GM12865 (cell line): ENCODE measurements at regions not wholly inside any gene's neighbourhood (a gene's known extent, or its start where the extent isn't known, plus 50 kb on each side); places are given as distances from the start of the nearest gene placed in this dataset.

Experiments used
- DNase-seq: peaks from one replicate; pipeline ENCODE4 v3.0.0; 2010; ENCODE audit warnings: low read depth
- H3K4me3 ChIP-seq: 2 replicates; pipeline ENCODE4 v1.5.1; 2011; ENCODE audit warnings: mild to moderate bottlenecking, low read depth, low read length, control low read depth
- CTCF ChIP-seq: IDR thresholded peaks from 2 replicates; pipeline ENCODE4 v1.5.1; 2011; ENCODE audit warnings: low read length, control low read depth, low read depth, inconsistent platforms; ENCODE audit not compliant: insufficient read depth; ENCODE audit errors: missing control alignments

GRCh38 chr10:90317172-90317571, 540.7 kb downstream of the HTR7 start:
- H3K4me3 ChIP-seq, result no peak overlapping the region
- no peak for DNase-seq
- no peak for TF ChIP-seq CTCF

DNA sequence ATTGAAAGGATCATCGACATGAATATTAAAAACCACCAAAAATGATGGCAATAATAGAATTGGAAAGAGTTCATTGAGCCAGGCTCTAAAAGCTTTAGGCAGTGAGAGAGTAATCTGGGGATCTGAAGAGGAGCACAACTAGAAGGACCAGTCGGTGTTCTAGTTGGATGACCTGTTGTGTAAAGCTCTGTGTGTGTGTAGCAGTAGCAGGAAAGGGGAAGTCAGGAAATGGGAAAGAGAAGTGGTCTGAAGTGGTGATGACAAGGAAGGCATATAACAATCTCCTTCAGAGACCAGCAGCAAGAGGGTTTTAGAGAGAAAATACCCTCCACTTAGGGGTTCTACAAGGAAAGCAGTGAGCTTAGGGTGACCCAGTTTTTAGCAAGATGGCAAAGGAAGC, 539.2 kb downstream of the HTR7 start:
- no peak overlapping the region for H3K4me3 ChIP-seq
- TF ChIP-seq CTCF, result no peak
- DNase-seq, result no peak

DNA sequence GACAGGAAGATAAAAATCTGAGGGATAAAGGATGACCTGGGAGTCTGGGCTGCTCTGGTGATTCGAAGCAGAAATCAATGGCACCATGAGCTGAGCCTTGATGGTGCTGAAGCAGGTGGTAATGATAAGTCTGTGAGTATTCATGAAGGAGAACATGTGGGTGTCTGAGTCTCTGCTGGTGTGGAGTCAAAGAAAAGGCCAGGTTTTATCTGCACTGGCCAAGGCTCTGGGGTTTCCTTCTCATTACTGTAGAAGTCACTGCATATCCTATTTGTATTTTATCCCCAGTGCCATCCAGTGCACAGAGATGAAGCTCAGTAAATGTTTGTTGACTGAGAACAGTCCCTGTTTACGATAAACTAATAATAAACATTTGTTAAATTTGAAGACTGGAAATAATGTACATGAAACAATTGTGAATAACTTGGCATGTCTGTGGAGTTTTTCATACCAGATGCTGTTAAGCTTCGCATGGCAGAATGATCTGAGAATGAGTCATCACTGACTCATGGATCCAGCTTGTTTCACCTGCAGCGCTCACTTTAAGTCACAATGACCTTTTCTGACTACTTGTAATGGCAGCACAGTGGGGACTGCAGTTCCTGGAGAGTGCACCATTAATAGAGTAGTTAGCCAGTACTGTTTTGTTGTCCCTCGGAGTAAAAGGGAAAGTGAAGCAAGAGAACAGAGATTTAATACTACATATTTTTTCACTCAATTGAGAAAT, 538.5 kb downstream of the HTR7 start:
- H3K4me3 ChIP-seq, result no peak overlapping the region
- TF ChIP-seq CTCF, result no peak
- DNase-seq, result peak; percentile 74

DNA sequence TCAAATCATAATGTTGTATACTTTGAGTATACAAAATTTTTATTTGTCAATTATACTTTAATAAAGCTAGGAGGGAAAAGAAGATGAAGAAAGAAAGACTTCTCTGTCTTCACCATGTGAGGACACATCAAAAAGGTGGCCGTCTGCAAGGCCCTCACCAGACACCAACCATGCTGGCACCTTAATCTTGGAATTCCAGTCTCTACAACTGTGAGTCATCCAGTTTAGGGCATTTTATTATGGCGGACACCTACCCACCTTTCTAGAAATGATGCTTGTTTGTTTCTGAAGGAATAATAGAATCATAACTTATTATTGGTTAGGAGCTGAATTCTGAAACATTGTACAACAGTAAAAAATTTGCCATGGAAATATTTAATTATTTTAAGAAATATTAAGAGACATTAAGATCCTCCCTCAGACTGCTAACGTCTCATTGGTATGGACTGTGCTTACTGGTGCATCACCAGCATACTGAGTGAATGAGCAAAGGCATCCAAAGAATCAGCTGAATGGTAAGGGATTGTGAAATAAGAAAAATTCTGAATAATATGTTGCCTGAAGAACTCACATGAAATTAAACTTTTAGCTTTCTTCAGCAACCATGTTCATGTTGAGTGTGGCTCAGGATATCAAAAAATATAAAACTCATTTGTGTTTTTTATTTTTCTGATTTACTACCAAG, 536.6 kb downstream of the HTR7 start:
- no peak for DNase-seq
- H3K4me3 ChIP-seq, result no peak overlapping the region
- TF ChIP-seq CTCF, result no peak

DNA sequence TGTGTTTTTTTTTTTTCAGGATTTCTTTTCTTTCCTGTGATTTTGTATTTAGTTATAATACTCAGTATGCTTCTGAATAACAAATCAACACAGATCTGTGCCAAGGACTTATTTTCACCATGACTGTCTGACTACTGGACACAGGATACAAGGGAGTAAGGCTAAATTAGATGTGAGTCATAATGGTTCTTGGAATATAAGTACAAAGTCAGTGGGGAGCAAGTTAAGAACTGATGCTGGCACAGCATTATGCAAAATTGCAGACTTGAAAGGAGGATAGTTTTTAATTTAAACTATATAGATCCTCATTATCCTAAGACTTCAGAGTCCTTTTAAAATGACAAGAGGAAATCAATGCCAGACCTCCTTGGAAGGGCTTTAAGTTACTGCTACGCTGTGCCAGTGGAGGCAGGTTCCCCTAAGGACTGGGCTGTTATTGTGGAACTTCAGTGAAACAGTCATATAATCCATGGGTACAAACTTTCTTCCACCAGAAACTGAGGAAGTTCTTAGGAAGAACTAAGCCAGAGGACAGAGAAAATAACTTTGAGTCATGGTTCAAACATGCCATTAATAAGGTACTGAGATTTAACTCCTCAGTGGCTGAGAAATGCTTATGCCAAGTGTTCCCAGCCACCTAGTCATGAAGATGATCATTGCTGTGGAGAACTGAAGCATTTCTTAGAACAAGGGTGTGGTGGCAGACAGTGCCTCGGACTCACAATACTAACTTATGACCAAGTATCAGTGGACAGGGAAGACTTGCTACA, 531.2 kb downstream of the HTR7 start:
- H3K4me3 ChIP-seq, result no peak overlapping the region
- no peak for DNase-seq
- TF ChIP-seq CTCF, result no peak

DNA sequence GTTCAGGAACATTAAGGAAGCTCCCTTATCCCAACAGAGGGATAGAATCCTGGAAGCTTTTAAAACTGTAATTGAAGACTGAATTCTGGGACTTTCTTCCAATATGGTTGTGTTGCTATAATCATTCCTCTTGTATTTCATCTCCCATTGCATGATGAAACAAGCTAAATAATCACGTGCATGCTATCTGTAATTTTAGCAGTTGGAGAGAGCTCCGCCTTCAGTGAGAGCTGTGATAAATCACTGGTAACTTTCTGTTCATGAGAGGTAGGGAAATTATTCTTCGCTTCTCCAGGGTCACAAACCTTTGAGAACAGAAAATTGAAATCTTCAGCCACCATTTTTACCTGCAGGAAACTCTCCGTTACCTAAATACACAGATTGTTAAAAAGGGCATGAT, 530.2 kb downstream of the HTR7 start:
- no peak for TF ChIP-seq CTCF
- H3K4me3 ChIP-seq, result no peak overlapping the region
- no peak for DNase-seq

DNA sequence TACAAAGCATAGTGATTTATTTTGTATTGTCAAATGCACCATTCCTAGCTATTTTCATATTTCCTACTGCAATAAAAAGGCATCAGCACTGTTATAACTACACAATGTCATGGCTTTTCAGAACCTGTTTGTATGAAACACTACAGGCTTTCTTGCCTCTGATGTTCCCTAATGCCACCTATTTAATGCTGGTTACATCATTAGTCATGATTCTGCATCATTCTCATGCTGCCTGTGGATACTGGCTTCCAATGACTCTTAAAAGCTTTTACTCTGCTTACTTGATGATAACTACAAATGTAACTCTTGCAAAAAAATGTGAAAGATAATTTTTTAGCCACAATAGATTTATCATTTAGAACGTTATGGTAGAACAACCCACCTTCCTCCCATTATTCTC, 529.4 kb downstream of the HTR7 start:
- H3K4me3 ChIP-seq, result no peak overlapping the region
- no peak for TF ChIP-seq CTCF
- no peak for DNase-seq
